Sigmoid colon (tissue), 4 donors: ENCODE measurements at regions not wholly inside any gene's neighbourhood (a gene's known extent, or its start where the extent isn't known, plus 50 kb on each side); places are given as distances from the start of the nearest gene placed in this dataset.

Source experiments
- CTCF ChIP-seq, 4 experiments: fragments of 450-650 bp in 3 of 4; fragments of 200-600 bp in 1 of 4; IDR thresholded peaks; one replicate each; pipeline ENCODE4 v1.5.1; 2016 to 2019; ENCODE audit warnings: antibody characterized with exemption in 4 of 4, mild to moderate bottlenecking in 3 of 4, moderate library complexity in 2 of 4
- POLR2A ChIP-seq, 2 donors: fragments of 450-650 bp; IDR thresholded peaks; one replicate each; pipeline ENCODE4 v1.6.1; 2016; ENCODE audit warnings: antibody characterized with exemption in 2 of 2, mild to moderate bottlenecking in 2 of 2, moderate library complexity in 2 of 2
- POLR2AphosphoS5 ChIP-seq, 4 donors: sonication (generic); formaldehyde crosslinking; IDR thresholded peaks; one replicate each; pipeline ENCODE4 v1.6.1; 2017; ENCODE audit warnings: antibody characterized with exemption in 4 of 4

GRCh38 chr9:89768051-89768450 lies 163.2 kb downstream of the GADD45G start:
- no peak for TF ChIP-seq CTCF (IDR thresholded peaks at IDR 0.05)
- TF ChIP-seq POLR2AphosphoS5 (IDR thresholded peaks at IDR 0.05), result no peak
- no peak for TF ChIP-seq POLR2A (IDR thresholded peaks at IDR 0.05)
